Left renal pelvis (tissue), 4 donors: ENCODE measurements at regions not wholly inside any gene's neighbourhood (a gene's known extent, or its start where the extent isn't known, plus 50 kb on each side); places are given as distances from the start of the nearest gene placed in this dataset.

ENCODE experiments used
- DNase-seq, 4 donors: peaks; one replicate each; pipeline ENCODE4 v3.0.0-alpha.2; 2013; ENCODE audit warnings: low read depth in 4 of 4, low spot score in 3 of 4

GRCh38 chr1:170267317-170267716 is 121.6 kb downstream of the NTMT2 start:
- no peak for DNase-seq

- DNase-seq = no peak
Measured at GRCh38 chr1:170271430-170272161, 125.8 kb downstream of the NTMT2 start.

GRCh38 chr1:170273291-170274130 is 127.8 kb downstream of the NTMT2 start:
- no peak for DNase-seq

- no peak for DNase-seq
Measured at GRCh38 chr1:170274131-170274501, 128.4 kb downstream of the NTMT2 start.

- no peak for DNase-seq
Measured at GRCh38 chr1:170277985-170278384, 132.2 kb downstream of the NTMT2 start.

- no peak for DNase-seq
Measured at GRCh38 chr1:170284016-170284415, 138.3 kb downstream of the NTMT2 start.

- no peak for DNase-seq
Measured at GRCh38 chr1:170284512-170284911, 138.8 kb downstream of the NTMT2 start.

- no peak for DNase-seq
Measured at GRCh38 chr1:170284951-170285350, 139.2 kb downstream of the NTMT2 start.

- no peak for DNase-seq
Measured at GRCh38 chr1:170288155-170288554, 142.4 kb downstream of the NTMT2 start.

GRCh38 chr1:170290276-170290675 is 144.5 kb downstream of the NTMT2 start:
- DNase-seq = no peak

GRCh38 chr1:170290991-170291390 is 145.2 kb downstream of the NTMT2 start:
- no peak for DNase-seq

GRCh38 chr1:170291516-170291915 is 145.8 kb downstream of the NTMT2 start:
- DNase-seq = no peak

GRCh38 chr1:170296211-170296610 is 150.5 kb downstream of the NTMT2 start:
- no peak for DNase-seq

GRCh38 chr1:170296642-170297041 is 150.9 kb downstream of the NTMT2 start:
- no peak for DNase-seq

- no peak for DNase-seq
Measured at GRCh38 chr1:170301596-170301995, 155.8 kb downstream of the NTMT2 start.

- DNase-seq = no peak
Measured at GRCh38 chr1:170303034-170303433, 157.3 kb downstream of the NTMT2 start.

- DNase-seq = no peak
Measured at GRCh38 chr1:170305777-170306512, 160.2 kb downstream of the NTMT2 start.

- DNase-seq = no peak
Measured at GRCh38 chr1:170306513-170306910, 160.8 kb downstream of the NTMT2 start.

GRCh38 chr1:170306948-170307347 is 161.2 kb downstream of the NTMT2 start:
- DNase-seq = no peak

- DNase-seq = no peak
Measured at GRCh38 chr1:170307426-170307825, 161.7 kb downstream of the NTMT2 start.

GRCh38 chr1:170309389-170310013 is 163.7 kb downstream of the NTMT2 start:
- peak in 1 of 4 donors; percentile 31 for DNase-seq
